ENCODE measurements at regions not wholly inside any gene's neighbourhood (a gene's known extent, or its start where the extent isn't known, plus 50 kb on each side); places are given as distances from the start of the nearest gene placed in this dataset.

DNA sequence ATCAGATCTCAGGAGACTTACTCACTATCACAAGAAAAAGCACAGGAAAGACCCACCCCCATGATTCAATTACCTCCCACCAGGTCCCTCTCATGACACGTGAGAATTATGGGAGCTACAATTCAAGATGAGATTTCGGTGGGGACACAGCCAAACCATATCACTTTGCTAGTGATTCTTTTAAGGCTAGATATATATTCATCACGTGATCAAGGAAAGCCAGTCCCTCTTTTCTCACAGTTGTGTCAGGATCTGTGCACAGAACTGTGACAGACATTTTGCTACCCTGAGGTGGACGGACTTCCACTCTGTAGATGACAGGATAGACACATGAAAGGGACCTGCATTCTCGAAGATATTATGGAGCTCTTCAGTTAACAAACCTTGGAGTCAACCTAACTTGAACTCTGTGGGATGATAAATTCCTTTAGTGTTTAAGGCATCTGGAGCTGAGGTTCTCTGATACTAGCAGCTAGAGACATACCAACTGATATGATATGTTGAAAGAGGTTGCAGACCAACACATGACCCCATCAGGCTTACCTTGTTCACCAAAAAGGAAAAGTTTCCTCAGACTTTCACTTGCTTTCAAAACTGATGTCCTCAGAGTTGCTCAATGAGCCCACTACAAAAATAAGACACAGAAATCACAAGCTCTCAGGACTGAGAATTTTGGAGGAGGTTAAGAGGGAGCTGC is 66.3 kb upstream of the SCG2 start:
- H3K9me3 ChIP-seq (ENCODE audit: low read depth), result no peaks in the 10 kb centered on the region
- no peaks in the 10 kb centered on the region for H3K4me1 ChIP-seq (ENCODE audit: low read depth)
- TF ChIP-seq, protein P1, sequence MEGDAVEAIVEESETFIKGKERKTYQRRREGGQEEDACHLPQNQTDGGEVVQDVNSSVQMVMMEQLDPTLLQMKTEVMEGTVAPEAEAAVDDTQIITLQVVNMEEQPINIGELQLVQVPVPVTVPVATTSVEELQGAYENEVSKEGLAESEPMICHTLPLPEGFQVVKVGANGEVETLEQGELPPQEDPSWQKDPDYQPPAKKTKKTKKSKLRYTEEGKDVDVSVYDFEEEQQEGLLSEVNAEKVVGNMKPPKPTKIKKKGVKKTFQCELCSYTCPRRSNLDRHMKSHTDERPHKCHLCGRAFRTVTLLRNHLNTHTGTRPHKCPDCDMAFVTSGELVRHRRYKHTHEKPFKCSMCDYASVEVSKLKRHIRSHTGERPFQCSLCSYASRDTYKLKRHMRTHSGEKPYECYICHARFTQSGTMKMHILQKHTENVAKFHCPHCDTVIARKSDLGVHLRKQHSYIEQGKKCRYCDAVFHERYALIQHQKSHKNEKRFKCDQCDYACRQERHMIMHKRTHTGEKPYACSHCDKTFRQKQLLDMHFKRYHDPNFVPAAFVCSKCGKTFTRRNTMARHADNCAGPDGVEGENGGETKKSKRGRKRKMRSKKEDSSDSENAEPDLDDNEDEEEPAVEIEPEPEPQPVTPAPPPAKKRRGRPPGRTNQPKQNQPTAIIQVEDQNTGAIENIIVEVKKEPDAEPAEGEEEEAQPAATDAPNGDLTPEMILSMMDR (IDR thresholded peaks at IDR 0.05; ENCODE audit: low read depth, low read length), result no peak
- H3K27ac ChIP-seq, result no peak overlapping the region
- no peaks in the 10 kb centered on the region for H3K27me3 ChIP-seq
- H3K4me3 ChIP-seq, result no peak overlapping the region
- no peaks in the 10 kb centered on the region for H3K36me3 ChIP-seq
- DNase-seq (ENCODE audit: low read depth in 1 of 2, low spot score in 1 of 2), result peak in 1 of 2 donors; percentile 46

GRCh38 chr2:223654384-223654915 is 52.3 kb upstream of the SCG2 start:
- no peak overlapping the region for H3K27ac ChIP-seq
- H3K4me1 ChIP-seq (ENCODE audit: low read depth), result no peaks in the 10 kb centered on the region
- TF ChIP-seq, protein P1 (IDR thresholded peaks at IDR 0.05; ENCODE audit: low read depth, low read length), result no peak
- DNase-seq (ENCODE audit: low read depth in 1 of 2, low spot score in 1 of 2), result peak in 1 of 2 donors; percentile 86
- no peaks in the 10 kb centered on the region for H3K9me3 ChIP-seq (ENCODE audit: low read depth)
- H3K4me3 ChIP-seq, result no peak overlapping the region
- H3K27me3 ChIP-seq, result no peaks in the 10 kb centered on the region
- H3K36me3 ChIP-seq, result no peaks in the 10 kb centered on the region

DNA sequence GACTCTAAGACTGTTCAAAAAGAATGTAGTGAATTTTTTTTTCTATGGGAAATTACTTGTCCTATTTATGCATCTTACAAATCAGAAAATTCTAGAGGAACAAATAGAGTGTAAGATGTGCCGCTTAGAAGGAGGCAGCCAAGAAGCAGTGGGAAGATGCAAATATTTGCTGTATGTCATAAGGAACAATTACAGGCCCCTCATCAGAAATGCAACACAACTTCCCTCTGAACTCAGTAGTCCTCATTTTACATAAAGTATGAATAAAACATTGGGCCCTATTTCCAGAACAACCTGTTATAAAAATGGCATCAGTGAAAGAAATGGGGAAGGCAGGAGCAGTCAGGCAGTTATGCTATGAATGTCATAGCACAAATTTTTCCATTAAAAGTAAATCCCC is 50.7 kb upstream of the SCG2 start:
- no peak for DNase-seq (ENCODE audit: low read depth in 1 of 2, low spot score in 1 of 2)
- H3K27ac ChIP-seq, result no peak overlapping the region
- H3K36me3 ChIP-seq, result no peaks in the 10 kb centered on the region
- no peak overlapping the region for H3K4me3 ChIP-seq
- TF ChIP-seq, protein P1 (IDR thresholded peaks at IDR 0.05; ENCODE audit: low read depth, low read length), result no peak
- H3K4me1 ChIP-seq (ENCODE audit: low read depth), result no peaks in the 10 kb centered on the region
- H3K9me3 ChIP-seq (ENCODE audit: low read depth), result no peaks in the 10 kb centered on the region
- no peaks in the 10 kb centered on the region for H3K27me3 ChIP-seq

DNA sequence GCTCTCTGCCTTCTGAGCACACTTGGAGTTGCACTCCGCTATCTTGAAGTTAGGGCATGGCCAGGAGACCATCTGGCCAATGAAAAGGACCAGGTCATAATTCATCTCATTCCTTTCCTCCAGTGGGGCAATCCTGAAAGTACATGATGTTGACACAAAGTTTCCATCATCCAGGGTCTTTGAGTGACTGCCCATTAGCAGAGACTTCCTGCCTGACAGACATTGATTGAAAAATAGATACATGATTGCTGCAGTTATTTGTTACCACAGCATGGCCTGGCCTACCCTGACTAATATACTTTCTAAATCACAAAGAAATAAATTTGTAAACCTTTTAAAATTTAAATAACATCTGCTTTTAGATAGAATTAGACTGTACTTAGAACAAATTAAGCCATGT is 50.0 kb upstream of the SCG2 start:
- H3K36me3 ChIP-seq, result no peaks in the 10 kb centered on the region
- H3K4me3 ChIP-seq, result no peak overlapping the region
- no peaks in the 10 kb centered on the region for H3K9me3 ChIP-seq (ENCODE audit: low read depth)
- no peaks in the 10 kb centered on the region for H3K27me3 ChIP-seq
- H3K27ac ChIP-seq, result no peak overlapping the region
- TF ChIP-seq, protein P1 (IDR thresholded peaks at IDR 0.05; ENCODE audit: low read depth, low read length), result no peak
- DNase-seq (ENCODE audit: low read depth in 1 of 2, low spot score in 1 of 2), result no peak
- H3K4me1 ChIP-seq (ENCODE audit: low read depth), result no peaks in the 10 kb centered on the region

All from cardiac muscle cell (in vitro differentiated cells and primary cell).